ENCODE measurements at regions not wholly inside any gene's neighbourhood (a gene's known extent, or its start where the extent isn't known, plus 50 kb on each side); places are given as distances from the start of the nearest gene placed in this dataset.
"Not testable (repeated sequence)": the region's sequence is repeated elsewhere in the genome, so short reads cannot be mapped to it uniquely, and the experiment has no call there.

DNA sequence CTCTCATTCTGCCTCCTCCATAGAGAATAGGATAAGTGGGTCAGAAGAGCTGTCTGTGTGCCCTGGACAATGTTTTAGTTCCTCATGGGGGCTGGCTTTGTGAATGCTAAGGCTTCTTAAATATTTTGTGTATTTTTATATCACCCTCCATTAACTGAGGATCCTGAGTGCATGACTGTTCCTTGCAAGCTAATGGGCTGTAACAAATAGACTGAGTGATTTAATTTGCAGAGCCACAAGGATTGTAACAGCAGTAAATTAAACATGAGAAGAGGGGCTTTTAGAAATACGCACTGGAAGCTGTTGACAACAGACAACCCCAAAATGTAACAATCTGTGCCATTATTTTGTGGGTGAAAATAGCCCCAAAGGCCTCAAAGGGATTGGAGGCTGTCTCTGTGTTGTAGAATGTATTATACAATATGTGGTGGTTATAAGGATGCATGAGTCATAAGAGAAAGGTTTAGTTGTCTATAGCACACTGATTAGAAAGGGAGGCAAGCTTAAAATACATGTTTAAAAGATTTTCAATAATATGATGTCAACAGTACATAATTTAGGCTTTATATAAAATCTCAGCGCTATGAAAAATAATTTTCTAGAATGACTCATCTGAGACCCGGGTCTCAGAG lies 152.7 kb upstream of the ACTBL2 start:
- no peak for ATAC-seq
- no peaks in the 10 kb centered on the region for H3K9me3 Mint-ChIP-seq
- 91% methylated on average over 3 of the region's 3 CpGs for WGBS (ENCODE audit: insufficient coverage)
- H3K9me3 ChIP-seq (ENCODE audit: control insufficient read depth, insufficient read depth, low read length), result no peaks in the 10 kb centered on the region
- H3K27me3 Mint-ChIP-seq (ENCODE audit: low read depth in 2 of 2), result no peaks in the 10 kb centered on the region
- intact Hi-C loops (cut with micrococcal nuclease), result no loop called here
- DNase-seq, result no peak
- H3K27ac Mint-ChIP-seq, result no peak overlapping the region
- H3K36me3 ChIP-seq (ENCODE audit: control insufficient read depth, insufficient read depth, low read length), result no peaks in the 10 kb centered on the region
- no peaks in the 10 kb centered on the region for H3K27me3 ChIP-seq (ENCODE audit: control insufficient read depth, insufficient read depth, low read length)
- no peaks in the 10 kb centered on the region for H3K4me1 ChIP-seq (ENCODE audit: control insufficient read depth, insufficient read depth, low read length)
- H3K4me3 ChIP-seq (ENCODE audit: low read length), result no peak overlapping the region
- no peak overlapping the region for H3K27ac ChIP-seq (ENCODE audit: low read length)
- TF ChIP-seq, protein P1, sequence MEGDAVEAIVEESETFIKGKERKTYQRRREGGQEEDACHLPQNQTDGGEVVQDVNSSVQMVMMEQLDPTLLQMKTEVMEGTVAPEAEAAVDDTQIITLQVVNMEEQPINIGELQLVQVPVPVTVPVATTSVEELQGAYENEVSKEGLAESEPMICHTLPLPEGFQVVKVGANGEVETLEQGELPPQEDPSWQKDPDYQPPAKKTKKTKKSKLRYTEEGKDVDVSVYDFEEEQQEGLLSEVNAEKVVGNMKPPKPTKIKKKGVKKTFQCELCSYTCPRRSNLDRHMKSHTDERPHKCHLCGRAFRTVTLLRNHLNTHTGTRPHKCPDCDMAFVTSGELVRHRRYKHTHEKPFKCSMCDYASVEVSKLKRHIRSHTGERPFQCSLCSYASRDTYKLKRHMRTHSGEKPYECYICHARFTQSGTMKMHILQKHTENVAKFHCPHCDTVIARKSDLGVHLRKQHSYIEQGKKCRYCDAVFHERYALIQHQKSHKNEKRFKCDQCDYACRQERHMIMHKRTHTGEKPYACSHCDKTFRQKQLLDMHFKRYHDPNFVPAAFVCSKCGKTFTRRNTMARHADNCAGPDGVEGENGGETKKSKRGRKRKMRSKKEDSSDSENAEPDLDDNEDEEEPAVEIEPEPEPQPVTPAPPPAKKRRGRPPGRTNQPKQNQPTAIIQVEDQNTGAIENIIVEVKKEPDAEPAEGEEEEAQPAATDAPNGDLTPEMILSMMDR (IDR thresholded peaks at IDR 0.05), result no peak
- H3K4me3 Mint-ChIP-seq, result no peak overlapping the region
- H3K4me1 Mint-ChIP-seq, result no peaks in the 10 kb centered on the region
- no peaks in the 10 kb centered on the region for H3K36me3 Mint-ChIP-seq

DNA sequence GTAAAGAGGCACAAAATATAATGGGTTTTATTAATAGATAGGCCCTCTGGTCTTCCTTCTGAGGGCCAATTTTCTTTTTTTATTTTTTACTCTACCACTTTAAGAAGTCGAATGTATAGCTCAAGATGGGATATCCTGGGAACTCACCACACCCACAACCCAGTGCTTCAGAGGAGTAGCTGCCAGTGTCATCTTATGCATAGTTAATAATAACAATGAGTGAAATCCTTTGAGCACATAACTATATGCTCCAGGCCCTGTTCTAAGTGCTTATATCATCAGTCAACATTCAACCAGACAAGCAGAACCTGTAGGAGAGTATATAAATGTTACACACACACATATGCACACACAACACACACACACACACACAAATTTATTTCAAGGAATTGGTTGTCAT lies 150.3 kb upstream of the ACTBL2 start:
- H3K9me3 Mint-ChIP-seq, result no peaks in the 10 kb centered on the region
- no peak overlapping the region for H3K4me3 ChIP-seq (ENCODE audit: low read length)
- no peaks in the 10 kb centered on the region for H3K27me3 Mint-ChIP-seq (ENCODE audit: low read depth in 2 of 2)
- TF ChIP-seq, protein P1 (IDR thresholded peaks at IDR 0.05), result no peak
- no peak overlapping the region for H3K27ac Mint-ChIP-seq
- intact Hi-C loops (cut with micrococcal nuclease), result no loop called here
- H3K4me1 ChIP-seq (ENCODE audit: control insufficient read depth, insufficient read depth, low read length), result no peaks in the 10 kb centered on the region
- no peaks in the 10 kb centered on the region for H3K27me3 ChIP-seq (ENCODE audit: control insufficient read depth, insufficient read depth, low read length)
- 71% methylated on average over 1 of the region's 1 CpG for WGBS (ENCODE audit: insufficient coverage)
- no peaks in the 10 kb centered on the region for H3K36me3 ChIP-seq (ENCODE audit: control insufficient read depth, insufficient read depth, low read length)
- no peak overlapping the region for H3K4me3 Mint-ChIP-seq
- DNase-seq, result no peak
- no peaks in the 10 kb centered on the region for H3K36me3 Mint-ChIP-seq
- H3K4me1 Mint-ChIP-seq, result no peaks in the 10 kb centered on the region
- H3K9me3 ChIP-seq (ENCODE audit: control insufficient read depth, insufficient read depth, low read length), result no peaks in the 10 kb centered on the region
- ATAC-seq, result no peak
- H3K27ac ChIP-seq (ENCODE audit: low read length), result no peak overlapping the region

DNA sequence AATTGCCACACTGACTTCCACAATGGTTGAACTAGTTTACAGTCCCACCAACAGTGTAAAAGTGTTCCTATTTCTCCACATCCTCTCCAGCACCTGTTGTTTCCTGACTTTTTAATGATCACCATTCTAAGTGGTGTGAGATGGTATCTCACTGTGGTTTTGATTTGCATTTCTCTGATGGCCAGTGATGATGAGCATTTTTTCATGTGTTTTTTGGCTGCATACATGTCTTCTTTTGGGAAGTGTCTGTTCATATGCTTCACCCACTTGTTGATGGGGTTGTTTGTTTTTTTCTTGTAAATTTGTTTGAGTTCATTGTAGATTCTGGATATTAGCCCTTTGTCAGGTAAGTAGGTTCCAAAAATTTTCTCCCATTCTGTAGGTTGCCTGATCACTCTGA lies 148.5 kb upstream of the ACTBL2 start:
- H3K4me1 ChIP-seq (ENCODE audit: control insufficient read depth, insufficient read depth, low read length), result not testable (repeated sequence)

DNA sequence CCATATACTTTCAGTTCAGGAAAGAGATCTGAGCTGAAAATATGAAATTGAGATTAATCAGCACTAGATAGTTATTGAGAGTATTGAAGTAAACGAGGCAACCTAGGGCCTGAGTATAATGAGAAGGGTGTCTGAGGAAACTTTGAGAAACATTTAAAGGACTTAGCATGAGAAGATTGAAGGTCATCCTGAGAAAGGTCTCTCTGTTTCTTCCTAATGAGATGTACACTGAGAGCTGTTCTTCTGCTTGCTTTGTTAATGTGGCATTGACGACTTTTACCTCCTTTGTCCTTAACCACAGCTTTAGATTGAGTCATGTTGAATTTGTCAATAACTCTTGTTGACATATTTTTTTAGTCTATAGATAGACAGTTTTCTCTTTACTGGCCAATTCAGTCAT lies 145.1 kb upstream of the ACTBL2 start:
- WGBS (ENCODE audit: insufficient coverage), result 87% methylated on average over 2 of the region's 2 CpGs
- no peak for DNase-seq
- TF ChIP-seq, protein P1 (IDR thresholded peaks at IDR 0.05), result no peak
- H3K36me3 Mint-ChIP-seq, result no peaks in the 10 kb centered on the region
- H3K27me3 Mint-ChIP-seq (ENCODE audit: low read depth in 2 of 2), result no peaks in the 10 kb centered on the region
- no peaks in the 10 kb centered on the region for H3K9me3 Mint-ChIP-seq
- intact Hi-C loops (cut with micrococcal nuclease), result no loop called here
- no peak overlapping the region for H3K4me3 ChIP-seq (ENCODE audit: low read length)
- H3K4me3 Mint-ChIP-seq, result no peak overlapping the region
- no peak overlapping the region for H3K27ac Mint-ChIP-seq
- no peaks in the 10 kb centered on the region for H3K36me3 ChIP-seq (ENCODE audit: control insufficient read depth, insufficient read depth, low read length)
- no peaks in the 10 kb centered on the region for H3K27me3 ChIP-seq (ENCODE audit: control insufficient read depth, insufficient read depth, low read length)
- no peaks in the 10 kb centered on the region for H3K4me1 Mint-ChIP-seq
- no peak overlapping the region for H3K27ac ChIP-seq (ENCODE audit: low read length)
- ATAC-seq, result no peak
- no peaks in the 10 kb centered on the region for H3K9me3 ChIP-seq (ENCODE audit: control insufficient read depth, insufficient read depth, low read length)
- no peaks in the 10 kb centered on the region for H3K4me1 ChIP-seq (ENCODE audit: control insufficient read depth, insufficient read depth, low read length)

More for the DNA sequence above, 148.5 kb upstream of the ACTBL2 start:
- H3K36me3 Mint-ChIP-seq; H3K4me3 Mint-ChIP-seq; ATAC-seq; DNase-seq; H3K27ac ChIP-seq (ENCODE audit: low read length); H3K9me3 ChIP-seq (ENCODE audit: control insufficient read depth, insufficient read depth, low read length); H3K9me3 Mint-ChIP-seq; H3K4me3 ChIP-seq (ENCODE audit: low read length); H3K27ac Mint-ChIP-seq; H3K4me1 Mint-ChIP-seq; intact Hi-C loops (cut with micrococcal nuclease); H3K36me3 ChIP-seq (ENCODE audit: control insufficient read depth, insufficient read depth, low read length); H3K27me3 Mint-ChIP-seq (ENCODE audit: low read depth in 2 of 2); H3K27me3 ChIP-seq (ENCODE audit: control insufficient read depth, insufficient read depth, low read length): not testable (repeated sequence)
